ENCODE measurements at regions not wholly inside any gene's neighbourhood (a gene's known extent, or its start where the extent isn't known, plus 50 kb on each side); places are given as distances from the start of the nearest gene placed in this dataset.

DNA sequence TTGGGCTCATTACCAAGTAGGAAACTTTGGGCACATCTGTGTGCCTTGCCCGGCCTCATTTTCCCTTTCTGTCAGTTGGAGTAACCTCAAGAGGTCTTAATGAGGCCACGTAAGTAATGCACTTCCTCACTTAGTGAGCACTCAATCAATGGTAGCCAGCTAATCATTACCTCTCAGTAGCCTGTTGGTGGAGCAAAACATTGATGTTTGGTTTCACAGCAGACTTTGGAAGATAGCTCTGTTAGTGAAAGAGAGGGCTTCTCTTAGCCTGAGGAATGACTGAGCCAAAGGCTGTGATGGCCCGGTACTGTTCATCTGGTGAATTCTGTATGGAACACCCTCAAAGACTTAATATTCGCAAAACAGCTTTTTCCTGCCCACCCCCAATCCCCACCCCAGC is 55.9 kb upstream of the ID4 start:
- DNase-seq (ENCODE audit: low spot score) = no peak
- TF ChIP-seq, protein P1, sequence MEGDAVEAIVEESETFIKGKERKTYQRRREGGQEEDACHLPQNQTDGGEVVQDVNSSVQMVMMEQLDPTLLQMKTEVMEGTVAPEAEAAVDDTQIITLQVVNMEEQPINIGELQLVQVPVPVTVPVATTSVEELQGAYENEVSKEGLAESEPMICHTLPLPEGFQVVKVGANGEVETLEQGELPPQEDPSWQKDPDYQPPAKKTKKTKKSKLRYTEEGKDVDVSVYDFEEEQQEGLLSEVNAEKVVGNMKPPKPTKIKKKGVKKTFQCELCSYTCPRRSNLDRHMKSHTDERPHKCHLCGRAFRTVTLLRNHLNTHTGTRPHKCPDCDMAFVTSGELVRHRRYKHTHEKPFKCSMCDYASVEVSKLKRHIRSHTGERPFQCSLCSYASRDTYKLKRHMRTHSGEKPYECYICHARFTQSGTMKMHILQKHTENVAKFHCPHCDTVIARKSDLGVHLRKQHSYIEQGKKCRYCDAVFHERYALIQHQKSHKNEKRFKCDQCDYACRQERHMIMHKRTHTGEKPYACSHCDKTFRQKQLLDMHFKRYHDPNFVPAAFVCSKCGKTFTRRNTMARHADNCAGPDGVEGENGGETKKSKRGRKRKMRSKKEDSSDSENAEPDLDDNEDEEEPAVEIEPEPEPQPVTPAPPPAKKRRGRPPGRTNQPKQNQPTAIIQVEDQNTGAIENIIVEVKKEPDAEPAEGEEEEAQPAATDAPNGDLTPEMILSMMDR (IDR thresholded peaks at IDR 0.05; ENCODE audit: extremely low read depth, missing control alignments) = no peak

DNA sequence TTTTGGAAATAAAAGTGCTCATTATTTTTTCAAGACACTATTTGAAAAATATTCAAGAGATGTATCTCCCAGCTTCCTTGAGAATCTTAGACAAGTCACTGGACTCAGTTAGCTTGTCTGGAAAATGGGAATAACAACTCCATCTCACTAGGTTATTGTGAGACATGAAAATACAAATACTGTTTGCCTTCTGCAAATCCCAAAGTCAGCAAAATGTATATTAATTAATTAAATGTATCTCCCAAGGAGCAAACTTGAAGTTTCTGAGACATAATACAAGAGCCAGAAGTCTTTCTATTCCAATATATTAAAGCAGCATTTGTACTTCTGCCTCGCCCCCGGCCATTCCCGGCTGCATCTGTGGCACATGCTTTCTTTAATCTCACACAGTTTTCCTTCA is 54.6 kb upstream of the ID4 start:
- DNase-seq (ENCODE audit: low spot score) = no peak
- TF ChIP-seq, protein P1 (IDR thresholded peaks at IDR 0.05; ENCODE audit: extremely low read depth, missing control alignments) = no peak

Data from GM20000 (cell line).